Neural crest cell (in vitro differentiated cells): ENCODE measurements at regions not wholly inside any gene's neighbourhood (a gene's known extent, or its start where the extent isn't known, plus 50 kb on each side); places are given as distances from the start of the nearest gene placed in this dataset.

ENCODE experiments used
- DNase-seq: peaks from one replicate; pipeline ENCODE4 v3.0.0; 2021; ENCODE audit warnings: low read depth, mixed read lengths, low spot score
- H3K27ac Mint-ChIP-seq: one replicate; pipeline ENCODE4 v1.8.0; 2021; ENCODE audit warnings: mild to moderate bottlenecking, mixed read lengths; ENCODE audit not compliant: unreplicated experiment
- H3K27me3 Mint-ChIP-seq: 2 replicates; pipeline ENCODE4 v1.8.0; 2021; ENCODE audit warnings: low read depth, mild to moderate bottlenecking, mixed read lengths
- H3K36me3 Mint-ChIP-seq: 2 replicates; pipeline ENCODE4 v1.8.0; 2021; ENCODE audit warnings: low read depth, mild to moderate bottlenecking, mixed read lengths
- H3K4me1 Mint-ChIP-seq: 2 replicates; pipeline ENCODE4 v1.8.0; 2021; ENCODE audit warnings: mixed read lengths
- H3K4me3 Mint-ChIP-seq: one replicate; pipeline ENCODE4 v1.8.0; 2021; ENCODE audit warnings: mild to moderate bottlenecking, mixed read lengths
- H3K9me3 Mint-ChIP-seq: 2 replicates; pipeline ENCODE4 v1.8.0; 2021; ENCODE audit warnings: mixed read lengths
- TF ChIP-seq, protein P1 (sequence below): fragments of 200-600 bp; sonication (generic); conservative IDR thresholded peaks from 2 replicates; pipeline ENCODE4 v1.5.0; 2021; ENCODE audit warnings: antibody characterized with exemption, mild to moderate bottlenecking

DNA sequence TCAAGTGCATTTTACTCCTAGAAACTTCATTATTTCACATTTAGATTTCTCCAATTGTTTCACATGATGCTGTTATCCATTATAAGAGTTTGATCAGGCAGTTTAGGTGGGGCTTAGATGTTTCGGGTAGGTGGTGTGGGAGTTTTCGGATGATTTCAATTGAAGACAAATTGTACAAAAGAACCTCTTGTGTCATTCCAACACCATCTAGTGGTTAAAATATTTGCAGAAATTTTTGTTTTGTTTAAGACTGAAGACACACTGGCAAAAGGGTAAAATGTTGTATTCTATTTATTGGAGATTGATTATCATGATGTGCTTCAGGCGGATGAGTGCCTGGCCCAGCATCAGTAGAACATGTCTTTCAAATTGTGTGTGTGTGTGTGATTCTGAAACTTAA, 212.7 kb downstream of the SH3BGRL start:
- no peaks in the 10 kb centered on the region for H3K9me3 Mint-ChIP-seq
- no peak for DNase-seq
- H3K27ac Mint-ChIP-seq = no peak overlapping the region
- TF ChIP-seq, protein P1, sequence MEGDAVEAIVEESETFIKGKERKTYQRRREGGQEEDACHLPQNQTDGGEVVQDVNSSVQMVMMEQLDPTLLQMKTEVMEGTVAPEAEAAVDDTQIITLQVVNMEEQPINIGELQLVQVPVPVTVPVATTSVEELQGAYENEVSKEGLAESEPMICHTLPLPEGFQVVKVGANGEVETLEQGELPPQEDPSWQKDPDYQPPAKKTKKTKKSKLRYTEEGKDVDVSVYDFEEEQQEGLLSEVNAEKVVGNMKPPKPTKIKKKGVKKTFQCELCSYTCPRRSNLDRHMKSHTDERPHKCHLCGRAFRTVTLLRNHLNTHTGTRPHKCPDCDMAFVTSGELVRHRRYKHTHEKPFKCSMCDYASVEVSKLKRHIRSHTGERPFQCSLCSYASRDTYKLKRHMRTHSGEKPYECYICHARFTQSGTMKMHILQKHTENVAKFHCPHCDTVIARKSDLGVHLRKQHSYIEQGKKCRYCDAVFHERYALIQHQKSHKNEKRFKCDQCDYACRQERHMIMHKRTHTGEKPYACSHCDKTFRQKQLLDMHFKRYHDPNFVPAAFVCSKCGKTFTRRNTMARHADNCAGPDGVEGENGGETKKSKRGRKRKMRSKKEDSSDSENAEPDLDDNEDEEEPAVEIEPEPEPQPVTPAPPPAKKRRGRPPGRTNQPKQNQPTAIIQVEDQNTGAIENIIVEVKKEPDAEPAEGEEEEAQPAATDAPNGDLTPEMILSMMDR = no peak
- no peaks in the 10 kb centered on the region for H3K27me3 Mint-ChIP-seq
- no peaks in the 10 kb centered on the region for H3K36me3 Mint-ChIP-seq
- no peak overlapping the region for H3K4me3 Mint-ChIP-seq
- no peaks in the 10 kb centered on the region for H3K4me1 Mint-ChIP-seq
